ENCODE measurements at regions not wholly inside any gene's neighbourhood (a gene's known extent, or its start where the extent isn't known, plus 50 kb on each side); places are given as distances from the start of the nearest gene placed in this dataset.
"Not testable (repeated sequence)": the region's sequence is repeated elsewhere in the genome, so short reads cannot be mapped to it uniquely, and the experiment has no call there.

DNA sequence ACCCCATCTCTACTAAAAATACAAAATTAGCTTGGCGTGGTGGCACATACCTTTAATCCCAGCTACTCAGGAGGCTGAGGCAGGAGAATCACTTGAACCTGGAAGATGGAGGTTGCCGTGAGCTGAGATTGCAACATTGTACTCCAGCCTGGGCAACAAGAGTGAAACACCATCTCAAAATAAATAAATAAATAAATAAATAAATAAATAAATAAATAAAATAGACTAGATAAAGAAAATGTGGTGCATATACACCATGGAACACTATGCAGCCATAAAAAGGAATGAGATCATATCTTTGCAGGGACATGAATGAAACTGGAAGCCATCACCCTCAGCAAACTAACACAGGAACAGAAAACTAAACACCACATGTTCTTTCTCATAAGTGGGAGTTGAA is 110.4 kb downstream of the YIPF5 start:
- DNase-seq (ENCODE audit: low spot score): not testable (repeated sequence)

DNA sequence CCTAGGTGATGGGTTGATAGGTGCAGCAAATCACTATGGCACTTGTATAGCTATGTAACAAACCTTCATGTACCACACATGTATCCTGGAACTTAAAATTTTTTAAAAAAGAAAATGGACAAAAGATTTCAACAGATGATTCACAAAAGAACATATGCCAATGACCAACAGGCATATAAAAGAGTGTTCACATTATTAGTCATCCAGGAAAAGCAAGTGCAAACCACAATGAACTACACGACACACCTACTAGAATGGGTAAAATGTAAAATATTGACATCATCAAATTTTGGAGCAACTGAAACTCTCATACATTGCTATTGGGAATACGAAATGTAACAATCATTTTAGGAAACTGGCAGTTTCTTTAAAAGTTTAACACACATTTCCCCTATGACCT is 109.9 kb downstream of the YIPF5 start:
- no peak for DNase-seq (ENCODE audit: low spot score)

GRCh38 chr5:144065786-144066185 is 104.7 kb downstream of the YIPF5 start:
- no peak for DNase-seq (ENCODE audit: low spot score)

DNA sequence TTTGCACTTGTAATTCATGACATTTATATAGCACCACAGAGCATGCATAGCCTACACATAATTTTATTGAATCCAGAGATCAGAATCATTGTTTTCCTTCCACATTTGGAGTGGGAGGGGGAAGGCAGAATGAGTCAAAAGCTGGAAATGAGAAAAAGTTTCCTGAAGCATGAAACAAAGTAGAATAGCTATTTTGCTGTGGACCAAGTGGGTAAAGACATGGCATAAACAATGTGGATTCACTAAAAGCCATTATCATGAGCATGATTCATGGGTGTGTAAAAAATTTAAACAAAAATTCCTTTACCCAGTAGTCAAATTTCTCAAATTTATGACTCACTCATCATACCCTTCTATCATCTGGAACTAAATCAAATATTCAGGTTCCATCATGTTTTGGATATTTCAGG is 97.9 kb downstream of the YIPF5 start:
- peak; percentile 34 for DNase-seq (ENCODE audit: low spot score)

GRCh38 chr5:144076521-144077083 is 93.9 kb downstream of the YIPF5 start:
- DNase-seq (ENCODE audit: low spot score): no peak

DNA sequence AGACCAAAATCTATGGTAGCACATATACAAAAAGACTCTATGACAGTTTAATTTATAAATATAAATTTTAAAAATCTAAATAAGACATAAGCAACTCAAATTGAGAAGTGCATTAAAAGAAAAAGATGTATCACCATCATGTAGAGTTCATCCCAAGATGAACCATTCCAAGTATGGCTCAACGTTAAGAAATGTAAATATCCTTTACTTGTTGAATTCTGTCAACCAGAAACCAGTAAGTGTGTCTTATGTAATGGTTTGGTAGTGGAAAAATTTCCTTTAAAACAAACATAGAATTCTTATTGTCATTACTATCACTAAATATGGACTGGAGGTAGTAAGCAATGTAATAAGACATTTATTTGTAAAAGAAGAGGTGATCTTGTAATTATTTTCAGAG is 87.3 kb downstream of the YIPF5 start:
- DNase-seq (ENCODE audit: low spot score): no peak

DNA sequence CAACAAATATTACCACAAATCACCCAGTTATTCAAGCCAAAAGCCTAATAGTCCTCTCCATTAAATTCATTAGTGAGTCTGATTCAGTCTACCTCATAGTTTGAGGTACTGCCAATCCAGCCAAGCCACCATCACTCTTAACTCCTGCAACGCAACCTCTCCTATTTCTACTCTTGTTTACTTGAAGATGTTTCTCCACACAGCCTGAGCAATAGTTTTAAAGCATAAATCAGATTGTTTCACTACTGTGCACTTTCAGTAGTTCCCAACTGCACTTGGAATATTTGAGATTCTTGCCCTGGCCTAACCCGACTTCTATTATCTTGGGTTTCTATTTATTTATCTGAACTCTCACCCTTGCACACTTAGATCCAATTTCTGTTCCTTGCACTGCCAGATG is 85.5 kb downstream of the YIPF5 start:
- no peak for DNase-seq (ENCODE audit: low spot score)

GRCh38 chr5:144085381-144085780 is 85.1 kb downstream of the YIPF5 start:
- DNase-seq (ENCODE audit: low spot score): no peak

- no peak for DNase-seq (ENCODE audit: low spot score)
Observed at GRCh38 chr5:144086295-144086694, 84.2 kb downstream of the YIPF5 start.

GRCh38 chr5:144087576-144087975 is 82.9 kb downstream of the YIPF5 start:
- no peak for DNase-seq (ENCODE audit: low spot score)

DNA sequence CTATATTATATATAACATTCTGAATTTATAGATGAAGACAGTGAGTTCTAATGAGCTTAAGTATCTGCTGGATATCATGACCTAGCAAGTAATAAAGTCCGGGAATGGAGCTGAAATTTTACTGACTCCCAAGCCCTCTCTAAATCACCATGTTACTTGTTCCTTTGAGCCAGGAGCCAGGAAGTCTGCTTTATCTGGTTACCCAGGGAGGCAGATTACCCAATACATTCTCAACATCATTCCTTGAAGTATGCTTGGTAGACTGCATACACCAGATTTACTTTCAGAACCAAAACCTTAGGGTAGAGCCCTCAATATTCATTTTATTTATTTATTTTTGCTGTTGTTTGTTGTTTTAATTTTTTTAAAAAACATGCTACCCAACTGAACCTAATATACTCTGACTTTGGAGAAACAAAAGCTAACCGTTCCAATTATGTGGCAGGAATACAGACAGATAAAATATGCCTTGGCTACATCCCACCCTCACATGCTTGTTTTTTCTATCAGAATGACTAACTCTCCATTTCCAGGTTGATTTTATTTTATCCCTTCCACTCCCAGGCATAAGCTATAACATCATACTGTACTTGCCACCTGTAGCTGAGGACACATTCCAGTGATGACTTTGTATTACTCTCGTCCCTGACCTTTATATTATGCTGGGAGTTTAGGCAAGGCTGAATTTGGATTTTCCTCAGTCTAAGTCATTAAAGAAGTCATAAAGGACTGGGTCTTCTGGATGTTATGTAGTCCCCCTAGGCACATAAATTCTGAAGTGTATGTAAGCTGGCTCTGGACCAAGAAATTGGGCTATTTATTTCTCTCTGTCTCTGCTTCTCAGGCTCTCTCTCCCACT is 82.0 kb downstream of the YIPF5 start:
- DNase-seq (ENCODE audit: low spot score): peak; percentile 81

- DNase-seq (ENCODE audit: low spot score): peak; percentile 34
Observed at GRCh38 chr5:144089401-144090021, 80.9 kb downstream of the YIPF5 start.

GRCh38 chr5:144092508-144092907 is 78.0 kb downstream of the YIPF5 start:
- no peak for DNase-seq (ENCODE audit: low spot score)

DNA sequence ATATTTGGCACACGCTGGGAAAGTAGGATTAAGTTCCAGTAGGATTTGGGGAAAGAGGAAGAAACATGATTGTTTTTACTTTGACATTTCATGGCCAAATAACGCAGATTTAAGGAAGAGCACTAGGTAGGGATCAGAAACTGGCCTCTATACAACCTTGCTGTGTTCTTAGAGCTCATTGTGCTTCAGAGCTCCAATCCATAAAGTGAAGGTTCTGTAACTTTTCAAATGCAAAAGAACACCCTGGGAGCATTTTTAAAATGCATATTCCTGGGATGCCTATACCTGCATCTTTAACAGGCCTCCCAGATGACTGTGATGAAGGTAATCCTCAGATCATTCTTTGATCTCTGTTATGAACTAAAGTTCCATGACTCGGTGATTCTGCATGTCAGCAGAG is 77.1 kb downstream of the YIPF5 start:
- DNase-seq (ENCODE audit: low spot score): no peak

DNA sequence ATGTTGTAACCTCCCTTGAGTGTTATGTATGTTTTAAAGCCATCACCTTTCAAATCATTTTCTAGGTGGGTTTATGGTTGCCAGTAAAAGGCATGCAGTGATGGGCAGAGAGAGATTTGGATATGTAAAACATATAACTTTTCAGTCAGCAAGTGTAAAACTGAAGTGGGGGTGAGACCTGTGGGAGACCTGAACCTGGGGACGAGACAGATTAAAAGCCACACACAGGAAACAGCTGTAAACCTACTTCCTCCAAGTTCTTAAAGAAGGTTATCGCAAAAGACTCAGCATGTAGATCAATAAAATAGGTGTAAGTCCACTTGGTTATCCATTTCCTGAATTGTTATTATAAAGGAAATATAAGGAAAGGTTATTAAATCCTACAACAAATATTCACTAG is 76.6 kb downstream of the YIPF5 start:
- DNase-seq (ENCODE audit: low spot score): no peak

DNA sequence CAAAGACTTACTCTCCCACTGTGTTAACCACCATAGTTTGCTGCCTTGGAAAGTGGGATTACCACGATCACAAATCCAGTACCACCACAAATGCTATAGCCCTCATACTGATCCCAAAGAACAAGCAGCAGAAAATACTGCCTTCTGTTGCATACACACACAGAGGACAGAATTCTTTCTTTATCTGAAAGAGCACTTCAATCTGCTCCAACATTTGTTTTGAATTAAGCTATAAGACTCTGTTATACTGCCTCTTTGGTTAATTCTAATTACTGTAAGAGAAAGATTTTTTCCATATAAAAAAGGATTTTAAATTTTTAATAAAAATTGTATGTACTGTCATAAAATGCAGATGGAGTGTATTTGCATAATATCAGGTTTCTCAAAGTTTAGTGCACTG is 69.8 kb downstream of the YIPF5 start:
- no peak for DNase-seq (ENCODE audit: low spot score)

DNA sequence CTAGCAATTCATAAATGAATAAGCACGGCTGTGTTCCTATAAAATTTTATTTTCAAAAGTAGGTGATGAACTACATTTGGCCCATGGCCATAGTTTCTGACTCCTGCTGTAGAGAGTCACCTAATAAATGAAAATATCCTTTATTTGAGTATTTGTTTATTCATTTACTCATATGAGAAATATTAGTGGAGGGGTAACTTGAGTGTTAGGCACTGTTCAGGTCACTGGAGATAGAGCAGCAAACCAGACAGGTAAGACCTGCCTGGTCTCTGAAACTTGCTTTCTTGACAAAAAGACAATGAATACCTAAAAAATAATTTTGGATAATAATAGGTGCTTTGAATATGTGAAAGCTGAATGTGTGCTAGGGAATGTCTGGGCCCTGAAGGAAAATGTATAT is 68.8 kb downstream of the YIPF5 start:
- no peak for DNase-seq (ENCODE audit: low spot score)

DNA sequence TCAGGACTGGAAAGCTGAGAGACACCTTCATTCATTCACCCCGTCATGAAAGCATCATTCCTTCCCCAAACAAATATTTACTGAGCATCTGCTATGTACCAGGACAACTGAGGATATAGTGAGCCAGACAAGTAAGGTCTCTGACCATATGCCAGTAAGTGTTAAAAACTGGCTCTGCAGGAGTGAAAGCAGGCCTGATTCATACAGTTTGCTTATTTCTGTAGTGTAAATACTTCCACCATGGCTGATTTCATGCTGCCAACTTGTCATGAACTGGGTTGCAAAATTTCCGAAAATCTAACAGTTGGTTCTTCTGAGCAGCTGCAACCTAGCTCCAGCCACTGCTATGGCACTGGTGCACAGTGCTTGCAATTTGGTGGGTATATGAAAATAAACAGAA is 68.1 kb downstream of the YIPF5 start:
- no peak for DNase-seq (ENCODE audit: low spot score)

DNA sequence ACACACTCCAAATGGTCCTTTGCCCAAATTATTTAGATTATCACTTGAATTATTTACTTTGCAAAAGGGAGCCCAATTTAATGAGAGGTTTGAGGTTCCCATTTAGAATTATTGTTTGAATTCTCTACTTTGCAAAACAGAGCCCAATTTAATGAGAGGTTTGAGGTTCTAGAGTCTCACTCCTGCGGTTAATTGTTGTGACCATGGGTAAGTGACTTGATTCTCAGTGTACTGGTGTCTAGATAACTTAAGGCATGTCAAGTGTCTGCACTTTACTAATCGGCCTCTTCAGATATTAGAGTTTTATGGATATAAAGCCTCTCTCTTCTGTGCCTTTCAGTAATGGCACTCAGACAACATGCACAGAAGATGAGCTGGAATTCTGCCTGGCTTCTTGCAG is 67.5 kb downstream of the YIPF5 start:
- no peak for DNase-seq (ENCODE audit: low spot score)

GRCh38 chr5:144103611-144104485 is 66.6 kb downstream of the YIPF5 start:
- DNase-seq (ENCODE audit: low spot score): no peak

DNA sequence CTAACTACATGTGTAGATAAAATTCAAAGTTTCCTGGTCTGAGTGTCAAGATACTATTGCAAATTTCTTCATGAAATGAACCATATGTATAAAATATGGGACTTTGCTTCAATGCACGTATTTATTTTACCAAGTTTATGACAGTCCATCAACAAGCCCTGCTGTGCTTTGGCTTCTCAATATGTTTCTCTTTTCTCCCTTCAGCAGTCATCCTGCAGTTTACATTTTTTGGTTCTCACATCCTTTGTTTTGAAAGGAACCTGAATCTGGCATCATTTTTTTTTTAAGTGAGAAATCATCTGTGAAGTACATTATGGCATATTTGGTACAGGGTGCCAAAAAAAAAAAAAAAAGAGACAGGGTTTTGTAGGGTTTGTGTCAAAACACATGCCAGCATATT is 65.1 kb downstream of the YIPF5 start:
- no peak for DNase-seq (ENCODE audit: low spot score)

GRCh38 chr5:144108131-144108530 is 62.3 kb downstream of the YIPF5 start:
- no peak for DNase-seq (ENCODE audit: low spot score)

Measured in umbilical cord (tissue), 1 donor.